Activated CD4-positive, alpha-beta T cell treated with anti-CD3 and anti-CD28 coated beads, Interleukin-2, amount 50 U/mL, for 24 hours (primary cell): ENCODE measurements at regions not wholly inside any gene's neighbourhood (a gene's known extent, or its start where the extent isn't known, plus 50 kb on each side); places are given as distances from the start of the nearest gene placed in this dataset.

Source experiments
- DNase-seq, 2 donors: peaks; one replicate each; pipeline ENCODE4 v3.0.0-alpha.2; 2020; ENCODE audit warnings: low read depth in 1 of 2, low spot score in 1 of 2

- no peak for DNase-seq
Observed at GRCh38 chr10:106473129-106473685, 691.3 kb downstream of the SORCS1 start.

GRCh38 chr10:106467506-106467905, 697.0 kb downstream of the SORCS1 start:
- no peak for DNase-seq

GRCh38 chr10:106457522-106457921, 707.0 kb downstream of the SORCS1 start:
- no peak for DNase-seq

- no peak for DNase-seq
Observed at GRCh38 chr10:106454233-106454632, 710.3 kb downstream of the SORCS1 start.

- DNase-seq: no peak
Observed at GRCh38 chr10:106450966-106451365, 713.5 kb downstream of the SORCS1 start.

- DNase-seq: no peak
Observed at GRCh38 chr10:106446920-106447319, 717.6 kb downstream of the SORCS1 start.

GRCh38 chr10:106442223-106442622, 722.3 kb downstream of the SORCS1 start:
- DNase-seq: no peak

GRCh38 chr10:106440767-106441166, 723.7 kb downstream of the SORCS1 start:
- no peak for DNase-seq

GRCh38 chr10:106440355-106440754, 724.2 kb downstream of the SORCS1 start:
- DNase-seq: no peak

GRCh38 chr10:106439366-106439765, 725.1 kb downstream of the SORCS1 start:
- no peak for DNase-seq

GRCh38 chr10:106438386-106438785, 726.1 kb downstream of the SORCS1 start:
- DNase-seq: no peak

- no peak for DNase-seq
Observed at GRCh38 chr10:106436123-106436715, 728.3 kb downstream of the SORCS1 start.

GRCh38 chr10:106435081-106435480, 729.4 kb downstream of the SORCS1 start:
- DNase-seq: no peak

GRCh38 chr10:106424981-106425380, 739.5 kb downstream of the SORCS1 start:
- DNase-seq: no peak

- no peak for DNase-seq
Observed at GRCh38 chr10:106424054-106424453, 740.5 kb downstream of the SORCS1 start.

GRCh38 chr10:106410331-106410730, 754.2 kb downstream of the SORCS1 start:
- DNase-seq: no peak

- DNase-seq: no peak
Observed at GRCh38 chr10:106405141-106405540, 759.4 kb downstream of the SORCS1 start.

GRCh38 chr10:106402458-106402857, 762.0 kb downstream of the SORCS1 start:
- DNase-seq: no peak

GRCh38 chr10:106401967-106402366, 762.5 kb downstream of the SORCS1 start:
- no peak for DNase-seq

- no peak for DNase-seq
Observed at GRCh38 chr10:106401161-106401560, 763.3 kb downstream of the SORCS1 start.

- no peak for DNase-seq
Observed at GRCh38 chr10:106399112-106399511, 765.4 kb downstream of the SORCS1 start.

GRCh38 chr10:106396192-106396591, 768.3 kb downstream of the SORCS1 start:
- no peak for DNase-seq

- DNase-seq: no peak
Observed at GRCh38 chr10:106395041-106395749, 769.3 kb downstream of the SORCS1 start.
